ENCODE measurements at regions not wholly inside any gene's neighbourhood (a gene's known extent, or its start where the extent isn't known, plus 50 kb on each side); places are given as distances from the start of the nearest gene placed in this dataset.

GRCh38 chr5:173515526-173515925, 100.9 kb downstream of the BOD1 start:
- ATAC-seq (replicated peaks) (no peak), DNase-seq (no peak)
- peaks cover 0 to 2% of the 10 kb centered on the region in 2 donors for H3K9me3 Mint-ChIP-seq
- H3K27ac Mint-ChIP-seq = no peak overlapping the region
- no peaks in the 10 kb centered on the region for H3K36me3 Mint-ChIP-seq (ENCODE audit: insufficient read depth)
- H3K4me3 Mint-ChIP-seq = no peak overlapping the region
- no peaks in the 10 kb centered on the region for H3K4me1 Mint-ChIP-seq (ENCODE audit: low read depth in 2 of 2)
- peaks cover 29 to 38% of the 10 kb centered on the region in 2 donors for H3K27me3 Mint-ChIP-seq

- ATAC-seq (replicated peaks) (no peak), DNase-seq (no peak)
- no peaks in the 10 kb centered on the region for H3K4me1 Mint-ChIP-seq (ENCODE audit: low read depth in 2 of 2)
- no peak overlapping the region for H3K4me3 Mint-ChIP-seq
- peaks cover 29 to 38% of the 10 kb centered on the region in 2 donors for H3K27me3 Mint-ChIP-seq
- H3K36me3 Mint-ChIP-seq (ENCODE audit: insufficient read depth) = no peaks in the 10 kb centered on the region
- H3K9me3 Mint-ChIP-seq = peaks cover 0 to 2% of the 10 kb centered on the region in 2 donors
- H3K27ac Mint-ChIP-seq = no peak overlapping the region
Measured at GRCh38 chr5:173514661-173515060, 101.8 kb downstream of the BOD1 start.

- ATAC-seq (replicated peaks) = no peak
- Mint-ChIP-seq H3K4me3 (no peak overlapping the region), H3K9me3 (peaks cover 0 to 2% of the 10 kb centered on the region in 2 donors), H3K4me1 (ENCODE audit: low read depth in 2 of 2) (no peaks in the 10 kb centered on the region), H3K36me3 (ENCODE audit: insufficient read depth) (no peaks in the 10 kb centered on the region), H3K27me3 (peaks cover 21 to 29% of the 10 kb centered on the region in 2 donors), H3K27ac (no peak overlapping the region)
- DNase-seq = no peak
Measured at GRCh38 chr5:173513521-173513991, 102.9 kb downstream of the BOD1 start.

GRCh38 chr5:173512637-173513435, 103.6 kb downstream of the BOD1 start:
- Mint-ChIP-seq H3K4me3 (no peak overlapping the region), H3K27ac (no peak overlapping the region), H3K4me1 (ENCODE audit: low read depth in 2 of 2) (no peaks in the 10 kb centered on the region), H3K27me3 (peaks cover 21 to 22% of the 10 kb centered on the region in 2 donors), H3K36me3 (ENCODE audit: insufficient read depth) (no peaks in the 10 kb centered on the region), H3K9me3 (peaks cover 0 to 2% of the 10 kb centered on the region in 2 donors)
- DNase-seq (no peak), ATAC-seq (replicated peaks) (no peak)

- Mint-ChIP-seq H3K9me3 (peaks cover 0 to 2% of the 10 kb centered on the region in 2 donors), H3K4me1 (ENCODE audit: low read depth in 2 of 2) (no peaks in the 10 kb centered on the region), H3K27me3 (peaks cover 21% of the 10 kb centered on the region in 2 donors), H3K4me3 (no peak overlapping the region), H3K27ac (no peak overlapping the region), H3K36me3 (ENCODE audit: insufficient read depth) (no peaks in the 10 kb centered on the region)
- no peak for ATAC-seq (replicated peaks)
- DNase-seq = no peak
Measured at GRCh38 chr5:173509060-173509459, 107.4 kb downstream of the BOD1 start.

- Mint-ChIP-seq H3K4me3 (no peak overlapping the region), H3K27me3 (peaks cover 7 to 12% of the 10 kb centered on the region in 2 donors), H3K9me3 (no peaks in the 10 kb centered on the region), H3K4me1 (ENCODE audit: low read depth in 2 of 2) (no peaks in the 10 kb centered on the region), H3K27ac (no peak overlapping the region), H3K36me3 (ENCODE audit: insufficient read depth) (no peaks in the 10 kb centered on the region)
- DNase-seq = no peak
- ATAC-seq (replicated peaks) = no peak
Measured at GRCh38 chr5:173507171-173507570, 109.3 kb downstream of the BOD1 start.

GRCh38 chr5:173505634-173506033, 110.8 kb downstream of the BOD1 start:
- ATAC-seq (replicated peaks) (no peak), DNase-seq (no peak)
- Mint-ChIP-seq H3K27me3 (peaks cover 10 to 13% of the 10 kb centered on the region in 2 donors), H3K4me1 (ENCODE audit: low read depth in 2 of 2) (no peaks in the 10 kb centered on the region), H3K4me3 (no peak overlapping the region), H3K9me3 (no peaks in the 10 kb centered on the region), H3K27ac (no peak overlapping the region), H3K36me3 (ENCODE audit: insufficient read depth) (no peaks in the 10 kb centered on the region)

- no peak for ATAC-seq (replicated peaks)
- H3K4me1 Mint-ChIP-seq (ENCODE audit: low read depth in 2 of 2) = no peaks in the 10 kb centered on the region
- H3K27ac Mint-ChIP-seq = no peak overlapping the region
- no peak for DNase-seq
- no peaks in the 10 kb centered on the region for H3K9me3 Mint-ChIP-seq
- no peak overlapping the region for H3K4me3 Mint-ChIP-seq
- H3K27me3 Mint-ChIP-seq = peaks cover 21 to 23% of the 10 kb centered on the region in 2 donors
- H3K36me3 Mint-ChIP-seq (ENCODE audit: insufficient read depth) = no peaks in the 10 kb centered on the region
Measured at GRCh38 chr5:173501922-173502321, 114.5 kb downstream of the BOD1 start.

GRCh38 chr5:173501271-173501670, 115.2 kb downstream of the BOD1 start:
- ATAC-seq (replicated peaks) (no peak), DNase-seq (no peak)
- Mint-ChIP-seq H3K27me3 (peaks cover 22 to 27% of the 10 kb centered on the region in 2 donors), H3K4me3 (no peak overlapping the region), H3K4me1 (ENCODE audit: low read depth in 2 of 2) (no peaks in the 10 kb centered on the region), H3K27ac (no peak overlapping the region), H3K36me3 (ENCODE audit: insufficient read depth) (no peaks in the 10 kb centered on the region), H3K9me3 (no peaks in the 10 kb centered on the region)

- no peak overlapping the region for H3K27ac Mint-ChIP-seq
Measured at GRCh38 chr5:173500213-173500560, 116.3 kb downstream of the BOD1 start.

GRCh38 chr5:173499471-173500212, 116.8 kb downstream of the BOD1 start:
- Mint-ChIP-seq H3K36me3 (ENCODE audit: insufficient read depth) (no peaks in the 10 kb centered on the region), H3K27me3 (peaks cover 22 to 27% of the 10 kb centered on the region in 2 donors)

More at GRCh38 chr5:173500213-173500560, 116.3 kb downstream of the BOD1 start:
- Mint-ChIP-seq H3K36me3 (ENCODE audit: insufficient read depth) (no peaks in the 10 kb centered on the region), H3K4me3 (no peak overlapping the region), H3K4me1 (ENCODE audit: low read depth in 2 of 2) (no peaks in the 10 kb centered on the region), H3K27me3 (peaks cover 22 to 27% of the 10 kb centered on the region in 2 donors), H3K9me3 (no peaks in the 10 kb centered on the region)
- no peak for DNase-seq
- no peak for ATAC-seq (replicated peaks)

GRCh38 chr5:173498739-173499470, 117.5 kb downstream of the BOD1 start:
- no peak for ATAC-seq (replicated peaks)
- no peaks in the 10 kb centered on the region for H3K9me3 Mint-ChIP-seq
- H3K27me3 Mint-ChIP-seq = peaks cover 21 to 27% of the 10 kb centered on the region in 2 donors
- no peaks in the 10 kb centered on the region for H3K36me3 Mint-ChIP-seq (ENCODE audit: insufficient read depth)
- H3K4me1 Mint-ChIP-seq (ENCODE audit: low read depth in 2 of 2) = no peaks in the 10 kb centered on the region
- no peak overlapping the region for H3K27ac Mint-ChIP-seq
- DNase-seq = no peak
- H3K4me3 Mint-ChIP-seq = no peak overlapping the region

More at GRCh38 chr5:173499471-173500212, 116.8 kb downstream of the BOD1 start:
- Mint-ChIP-seq H3K4me1 (ENCODE audit: low read depth in 2 of 2) (no peaks in the 10 kb centered on the region), H3K27ac (no peak overlapping the region), H3K9me3 (no peaks in the 10 kb centered on the region), H3K4me3 (no peak overlapping the region)
- no peak for DNase-seq
- no peak for ATAC-seq (replicated peaks)

- H3K4me3 Mint-ChIP-seq = no peak overlapping the region
- ATAC-seq (replicated peaks) (no peak), DNase-seq (no peak)
- H3K27me3 Mint-ChIP-seq = peaks cover 16 to 27% of the 10 kb centered on the region in 2 donors
- no peak overlapping the region for H3K27ac Mint-ChIP-seq
- H3K36me3 Mint-ChIP-seq (ENCODE audit: insufficient read depth) = no peaks in the 10 kb centered on the region
- H3K9me3 Mint-ChIP-seq = no peaks in the 10 kb centered on the region
- no peaks in the 10 kb centered on the region for H3K4me1 Mint-ChIP-seq (ENCODE audit: low read depth in 2 of 2)
Measured at GRCh38 chr5:173498286-173498685, 118.2 kb downstream of the BOD1 start.

All from effector memory CD8-positive, alpha-beta T cell (primary cell).